Thoracic aorta (tissue), 2 donors: ENCODE measurements at regions not wholly inside any gene's neighbourhood (a gene's known extent, or its start where the extent isn't known, plus 50 kb on each side); places are given as distances from the start of the nearest gene placed in this dataset.
A peak's percentile ranks its signal among the peaks of the same experiment; 100 is the strongest.

Source experiments
- ATAC-seq: fragments of 150-250 bp; one replicate; pipeline ENCODE4 v1.8.0; 2017; ENCODE audit warnings: low read depth; ENCODE audit not compliant: insufficient number of reproducible peaks, low FRiP score
- DNase-seq: peaks from one replicate; pipeline ENCODE4 v3.0.0-alpha.2; 2020; ENCODE audit warnings: low spot score
- H3K27ac ChIP-seq, 2 donors: fragments of 200-600 bp; sonication (generic); 1 replicate in 1 of 2; 2 replicates in 1 of 2; pipeline ENCODE4 v1.5.1; 2016; ENCODE audit warnings: mild to moderate bottlenecking in 2 of 2, moderate library complexity in 2 of 2
- H3K27me3 ChIP-seq: fragments of 200-600 bp; sonication (generic); replicated peaks from 2 replicates; pipeline ENCODE4 v1.6.0; 2016; ENCODE audit warnings: mild to moderate bottlenecking; ENCODE audit not compliant: insufficient read depth
- H3K36me3 ChIP-seq: fragments of 200-600 bp; sonication (generic); one replicate; pipeline ENCODE4 v1.5.1; 2016
- H3K4me1 ChIP-seq, 2 donors: fragments of 200-600 bp; sonication (generic); 1 replicate in 1 of 2; 2 replicates in 1 of 2; pipeline versions ENCODE4 v1.5.1 to v1.6.0; 2016; ENCODE audit warnings: low read depth in 2 of 2, mild to moderate bottlenecking in 1 of 2; ENCODE audit not compliant: control insufficient read depth in 1 of 2
- H3K4me3 ChIP-seq: fragments of 200-600 bp; sonication (generic); 2 replicates; pipeline ENCODE4 v1.5.1; 2016; ENCODE audit warnings: mild to moderate bottlenecking
- H3K9me3 ChIP-seq: fragments of 200-600 bp; sonication (generic); 2 replicates; pipeline ENCODE4 v1.5.1; 2016
- TF ChIP-seq, protein P1 (sequence below): fragments of 200-600 bp; sonication (generic); IDR thresholded peaks from one replicate; pipeline ENCODE4 v1.5.1; 2019; ENCODE audit warnings: antibody characterized with exemption

DNA sequence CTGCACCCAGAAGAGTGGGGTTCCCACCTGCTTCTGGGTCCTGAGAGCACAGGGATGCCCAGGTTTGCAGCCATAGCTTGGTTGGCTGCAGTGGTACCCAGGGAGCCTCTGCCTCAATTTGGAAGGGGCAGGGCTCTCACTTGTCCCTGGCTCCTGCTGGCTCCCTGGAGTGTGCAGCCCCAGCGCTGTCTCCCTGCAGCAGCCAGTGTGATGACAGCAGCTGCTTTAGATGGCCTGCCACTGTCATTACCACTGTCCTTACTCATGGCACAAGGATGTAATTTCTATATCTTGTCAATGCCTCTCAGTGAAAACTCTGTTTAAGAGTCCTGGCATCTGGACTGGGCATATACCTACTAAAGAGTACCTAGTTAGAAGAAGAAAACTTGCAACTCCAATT is 250.9 kb downstream of the KIF20B start:
- H3K27ac ChIP-seq, result no peak overlapping the region
- no peak for ATAC-seq
- no peak for DNase-seq
- H3K36me3 ChIP-seq, result no peaks in the 10 kb centered on the region
- no peaks in the 10 kb centered on the region for H3K9me3 ChIP-seq
- peaks cover 0 to 4% of the 10 kb centered on the region in 2 donors for H3K4me1 ChIP-seq
- TF ChIP-seq, protein P1, sequence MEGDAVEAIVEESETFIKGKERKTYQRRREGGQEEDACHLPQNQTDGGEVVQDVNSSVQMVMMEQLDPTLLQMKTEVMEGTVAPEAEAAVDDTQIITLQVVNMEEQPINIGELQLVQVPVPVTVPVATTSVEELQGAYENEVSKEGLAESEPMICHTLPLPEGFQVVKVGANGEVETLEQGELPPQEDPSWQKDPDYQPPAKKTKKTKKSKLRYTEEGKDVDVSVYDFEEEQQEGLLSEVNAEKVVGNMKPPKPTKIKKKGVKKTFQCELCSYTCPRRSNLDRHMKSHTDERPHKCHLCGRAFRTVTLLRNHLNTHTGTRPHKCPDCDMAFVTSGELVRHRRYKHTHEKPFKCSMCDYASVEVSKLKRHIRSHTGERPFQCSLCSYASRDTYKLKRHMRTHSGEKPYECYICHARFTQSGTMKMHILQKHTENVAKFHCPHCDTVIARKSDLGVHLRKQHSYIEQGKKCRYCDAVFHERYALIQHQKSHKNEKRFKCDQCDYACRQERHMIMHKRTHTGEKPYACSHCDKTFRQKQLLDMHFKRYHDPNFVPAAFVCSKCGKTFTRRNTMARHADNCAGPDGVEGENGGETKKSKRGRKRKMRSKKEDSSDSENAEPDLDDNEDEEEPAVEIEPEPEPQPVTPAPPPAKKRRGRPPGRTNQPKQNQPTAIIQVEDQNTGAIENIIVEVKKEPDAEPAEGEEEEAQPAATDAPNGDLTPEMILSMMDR, result no peak
- no peak overlapping the region for H3K4me3 ChIP-seq
- H3K27me3 ChIP-seq, result no peaks in the 10 kb centered on the region

DNA sequence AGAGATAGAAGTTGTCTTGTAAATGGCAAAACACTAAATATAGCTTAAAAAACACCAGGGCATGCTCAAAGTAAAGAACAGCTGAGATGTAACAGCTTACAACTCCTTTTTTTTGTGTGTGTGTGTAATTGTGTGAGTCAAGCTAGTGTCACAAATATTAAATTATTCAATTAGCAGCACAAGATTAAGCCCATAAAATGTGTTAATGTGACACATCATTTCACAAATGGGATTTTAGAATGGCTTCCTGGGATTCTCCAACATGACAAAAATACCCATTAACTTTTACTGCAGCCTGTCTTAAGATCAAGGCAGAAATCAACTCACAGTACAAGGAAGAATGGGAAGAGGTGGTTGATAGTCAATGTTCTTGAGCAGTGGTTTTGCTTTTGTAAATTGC is 251.4 kb downstream of the KIF20B start:
- Histone ChIP-seq H3K4me1 (peaks cover 0 to 4% of the 10 kb centered on the region in 2 donors), H3K27ac (no peak overlapping the region), H3K27me3 (no peaks in the 10 kb centered on the region), H3K36me3 (no peaks in the 10 kb centered on the region), H3K4me3 (no peak overlapping the region), H3K9me3 (no peaks in the 10 kb centered on the region)
- no peak for DNase-seq
- TF ChIP-seq, protein P1, result no peak
- ATAC-seq, result no peak

DNA sequence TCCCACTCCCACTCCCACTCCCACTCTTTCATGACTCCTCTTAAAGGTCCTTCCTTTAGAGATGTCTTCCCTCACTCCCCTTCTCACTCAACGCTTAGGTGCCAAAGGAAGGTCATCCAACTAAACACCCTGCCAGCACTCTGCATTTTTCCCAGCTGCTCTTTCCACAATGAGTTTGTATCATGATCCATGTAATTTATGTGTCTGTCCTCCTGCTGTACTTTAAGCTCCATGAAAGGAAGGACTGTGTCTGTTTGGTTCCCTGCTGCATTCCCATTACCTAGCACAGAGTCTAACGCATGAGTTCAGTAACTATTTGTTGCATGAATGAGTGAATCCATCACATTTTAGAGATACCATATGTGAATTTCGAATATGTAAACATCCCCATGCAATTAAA is 252.7 kb downstream of the KIF20B start:
- H3K27me3 ChIP-seq, result no peaks in the 10 kb centered on the region
- peaks cover 0 to 4% of the 10 kb centered on the region in 2 donors for H3K4me1 ChIP-seq
- ATAC-seq, result no peak
- H3K4me3 ChIP-seq, result no peak overlapping the region
- no peak overlapping the region for H3K27ac ChIP-seq
- TF ChIP-seq, protein P1, result no peak
- DNase-seq, result no peak
- no peaks in the 10 kb centered on the region for H3K36me3 ChIP-seq
- no peaks in the 10 kb centered on the region for H3K9me3 ChIP-seq

DNA sequence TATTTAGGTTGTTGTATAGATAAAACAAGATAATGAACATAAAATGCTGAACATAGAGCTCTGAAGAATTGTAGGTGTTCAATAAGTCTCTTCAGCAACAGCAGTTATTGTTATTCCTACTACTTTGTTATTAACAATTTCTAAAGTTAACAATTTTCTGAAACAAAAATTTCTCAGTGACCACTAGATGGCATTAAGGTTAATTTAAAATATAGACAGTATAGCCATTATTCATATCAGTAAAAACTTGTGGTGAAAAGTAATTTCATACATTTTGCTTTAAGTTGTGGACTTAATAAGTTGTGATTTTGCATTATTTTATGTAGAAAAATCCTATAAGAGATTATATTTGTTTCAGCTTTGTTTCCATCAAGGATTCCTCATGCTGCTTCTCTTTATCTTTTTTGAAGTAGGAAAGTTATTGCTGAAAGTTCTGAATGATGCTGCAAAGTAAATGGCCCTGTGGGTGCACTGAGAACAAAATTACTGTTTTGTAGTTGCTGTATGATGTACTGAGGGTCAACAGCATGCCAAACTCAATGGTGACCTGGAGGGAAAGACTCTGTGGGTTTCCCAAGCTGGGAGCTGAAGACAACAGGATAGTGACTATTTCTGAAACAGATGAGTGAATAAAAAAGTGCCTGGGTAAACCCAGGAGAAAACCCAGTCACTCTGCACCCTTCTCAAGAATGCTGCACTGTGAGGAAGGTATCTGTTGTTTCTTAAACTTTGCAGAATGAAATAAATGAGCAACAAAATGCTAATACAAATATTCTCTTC is 253.6 kb downstream of the KIF20B start:
- no peaks in the 10 kb centered on the region for H3K9me3 ChIP-seq
- H3K27ac ChIP-seq, result no peak overlapping the region
- no peaks in the 10 kb centered on the region for H3K36me3 ChIP-seq
- TF ChIP-seq, protein P1, result peak; percentile 48
- no peak overlapping the region for H3K4me3 ChIP-seq
- ATAC-seq (no peak), DNase-seq (no peak)
- peaks cover 0 to 4% of the 10 kb centered on the region in 2 donors for H3K4me1 ChIP-seq
- H3K27me3 ChIP-seq, result no peaks in the 10 kb centered on the region

DNA sequence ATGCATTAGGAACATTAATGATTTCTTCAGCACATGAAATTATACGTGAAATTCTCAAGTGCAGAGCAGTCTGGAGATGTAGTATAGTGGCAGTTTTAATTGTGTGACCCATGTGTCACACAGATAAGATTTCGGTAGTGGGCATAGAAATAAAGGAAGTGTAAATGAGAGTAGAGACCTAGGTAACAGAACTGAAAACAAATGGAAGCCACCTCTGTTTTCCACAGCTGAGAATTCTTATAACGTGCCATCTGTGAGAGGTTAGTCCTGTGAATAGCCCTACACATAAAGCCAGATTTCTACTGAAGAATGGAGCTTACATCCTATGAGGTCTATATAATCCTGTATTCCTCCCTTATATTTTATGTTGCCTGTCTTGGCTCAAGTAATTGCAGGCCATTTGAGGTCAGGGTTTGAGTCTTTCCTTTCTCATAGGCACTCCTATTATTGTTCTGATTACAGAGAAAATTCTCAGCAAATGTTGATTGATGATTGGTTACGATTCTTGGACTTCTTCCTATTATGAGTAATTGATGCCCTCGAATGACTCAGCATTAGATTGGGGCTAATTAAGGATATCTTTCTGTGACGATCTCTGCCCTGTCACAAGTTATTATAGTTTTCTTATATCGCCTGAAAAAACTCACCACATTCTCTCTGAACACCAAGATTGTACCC is 258.2 kb downstream of the KIF20B start:
- Histone ChIP-seq H3K27me3 (no peaks in the 10 kb centered on the region), H3K27ac (no peak overlapping the region), H3K4me3 (no peak overlapping the region), H3K4me1 (no peaks in the 10 kb centered on the region), H3K9me3 (no peaks in the 10 kb centered on the region), H3K36me3 (no peaks in the 10 kb centered on the region)
- no peak for ATAC-seq
- TF ChIP-seq, protein P1, result no peak
- no peak for DNase-seq
